Neural cell (in vitro differentiated cells): ENCODE measurements at regions not wholly inside any gene's neighbourhood (a gene's known extent, or its start where the extent isn't known, plus 50 kb on each side); places are given as distances from the start of the nearest gene placed in this dataset.

Source experiments
- H2AFZ ChIP-seq: fragments of 200-600, 300-800 bp; sonication (generic), shearing (Covaris generic); 2 replicates; pipeline ENCODE4 v1.6.0; 2014; ENCODE audit warnings: low read depth, mild to moderate bottlenecking, antibody characterized with exemption, low read length, moderate library complexity
- H3F3A ChIP-seq: fragments of 200-600 bp; shearing (Covaris generic); 2 replicates; pipeline ENCODE4 v1.6.1; 2016; ENCODE audit warnings: mild to moderate bottlenecking, moderate library complexity, mixed read lengths, antibody characterized with exemption, low read length; ENCODE audit not compliant: insufficient read depth, poor library complexity, severe bottlenecking
- H3K27ac ChIP-seq: fragments of 200-600, 300-800 bp; sonication (generic), shearing (Covaris generic); 2 replicates; pipeline ENCODE4 v1.5.1; 2014; ENCODE audit warnings: mild to moderate bottlenecking, low read length, moderate library complexity
- H3K27me3 ChIP-seq: fragments of 300-800, 200-600 bp; sonication (generic), shearing (Covaris generic); 2 replicates; pipeline ENCODE4 v1.6.0; 2014; ENCODE audit warnings: mild to moderate bottlenecking, low read depth, low read length, moderate library complexity; ENCODE audit not compliant: insufficient read depth
- H3K36me3 ChIP-seq: fragments of 300-800, 200-600 bp; sonication (generic), shearing (Covaris generic); 2 replicates; pipeline ENCODE4 v1.5.1; 2014; ENCODE audit warnings: mild to moderate bottlenecking, antibody characterized with exemption, low read length, moderate library complexity; ENCODE audit not compliant: insufficient read depth
- H3K4me2 ChIP-seq: fragments of 300-800, 200-600 bp; sonication (generic), shearing (Covaris generic); 2 replicates; pipeline ENCODE4 v1.6.0; 2014; ENCODE audit warnings: mild to moderate bottlenecking, low read length
- H3K4me3 ChIP-seq: fragments of 300-800, 200-600 bp; sonication (generic), shearing (Covaris generic); 2 replicates; pipeline ENCODE4 v1.5.1; 2014; ENCODE audit warnings: mild to moderate bottlenecking, low read length, moderate library complexity
- H3K79me2 ChIP-seq: fragments of 200-600 bp; shearing (Covaris generic); replicated peaks from 2 replicates; pipeline ENCODE4 v1.6.0; 2014; ENCODE audit warnings: mild to moderate bottlenecking, low read length, moderate library complexity; ENCODE audit not compliant: insufficient read depth
- H3K9ac ChIP-seq: fragments of 300-800, 200-600 bp; sonication (generic), shearing (Covaris generic); 2 replicates; pipeline ENCODE4 v1.6.1; 2016; ENCODE audit warnings: mild to moderate bottlenecking, low read length, mixed read lengths
- H3K9me2 ChIP-seq: fragments of 200-600 bp; shearing (Covaris generic); 2 replicates; pipeline ENCODE4 v1.6.1; 2016; ENCODE audit warnings: mild to moderate bottlenecking, low read length, mixed read lengths; ENCODE audit not compliant: insufficient read depth
- H3K9me3 ChIP-seq: fragments of 200-600, 300-800 bp; sonication (generic), shearing (Covaris generic); 2 replicates; pipeline ENCODE4 v1.6.1; 2016; ENCODE audit warnings: mild to moderate bottlenecking, mixed run types, low read length, moderate library complexity, mixed read lengths
- H4K20me1 ChIP-seq: fragments of 200-600 bp; shearing (Covaris generic); 2 replicates; pipeline ENCODE4 v1.6.1; 2016; ENCODE audit warnings: mild to moderate bottlenecking, mixed run types; ENCODE audit not compliant: insufficient read depth
- CTCF ChIP-seq: fragments of 450-650 bp; IDR thresholded peaks from 2 replicates; pipeline ENCODE4 v1.5.1; 2014; ENCODE audit warnings: antibody characterized with exemption, mild to moderate bottlenecking, moderate library complexity; ENCODE audit not compliant: poor library complexity, severe bottlenecking
- EP300 ChIP-seq: fragments of 450-650 bp; conservative IDR thresholded peaks from 2 replicates; pipeline ENCODE4 v1.6.1; 2014; ENCODE audit warnings: antibody characterized with exemption, mild to moderate bottlenecking, moderate library complexity; ENCODE audit not compliant: poor library complexity, severe bottlenecking
- EZH2 ChIP-seq: fragments of 200-600, 300-800 bp; shearing (Covaris generic), sonication (generic); IDR thresholded peaks from 2 replicates; pipeline ENCODE4 v1.6.1; 2014; ENCODE audit warnings: antibody characterized with exemption, low read length, borderline replicate concordance, mild to moderate bottlenecking; ENCODE audit not compliant: insufficient read depth, poor library complexity, severe bottlenecking
- MXI1 ChIP-seq: fragments of 450-650 bp; conservative IDR thresholded peaks from 2 replicates; pipeline ENCODE4 v1.6.1; 2014; ENCODE audit warnings: antibody characterized with exemption, mild to moderate bottlenecking; ENCODE audit not compliant: poor library complexity, severe bottlenecking
- POLR2AphosphoS5 ChIP-seq: IDR thresholded peaks from 2 replicates; pipeline ENCODE4 v1.6.1; 2012
- RAD21 ChIP-seq: fragments of 450-650 bp; conservative IDR thresholded peaks from 2 replicates; pipeline ENCODE4 v1.6.1; 2014; ENCODE audit warnings: antibody characterized with exemption, mild to moderate bottlenecking, moderate library complexity
- SMC3 ChIP-seq: fragments of 450-650 bp; conservative IDR thresholded peaks from 2 replicates; pipeline ENCODE4 v1.6.1; 2014; ENCODE audit warnings: antibody characterized with exemption, mild to moderate bottlenecking, moderate library complexity; ENCODE audit not compliant: poor library complexity
- TAF1 ChIP-seq: IDR thresholded peaks from 2 replicates; pipeline ENCODE4 v1.6.1; 2012; ENCODE audit warnings: low read depth
- TF ChIP-seq, protein P1 (sequence below): IDR thresholded peaks from 2 replicates; pipeline ENCODE4 v1.6.1; 2012; ENCODE audit warnings: borderline replicate concordance

DNA sequence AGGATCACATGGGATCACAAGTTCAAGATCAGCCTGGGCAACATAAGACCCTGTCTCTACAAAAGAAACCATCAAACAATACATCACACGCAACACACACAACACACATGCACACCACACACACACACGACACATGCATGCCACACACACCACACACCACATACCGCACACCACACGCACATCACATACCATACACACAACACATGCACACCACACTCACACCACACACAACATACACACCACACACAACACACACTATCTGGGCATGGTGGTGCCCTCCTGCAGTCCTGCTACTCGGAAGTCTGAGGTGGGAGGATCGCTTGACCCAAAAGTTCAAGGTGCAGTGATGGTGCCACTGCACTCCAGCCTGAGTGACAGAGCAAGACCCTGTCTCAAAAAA is 198.3 kb downstream of the USP12 start:
- no peak overlapping the region for H3K27ac ChIP-seq
- H3K4me3 ChIP-seq = no peak overlapping the region
- no peaks in the 10 kb centered on the region for H3K27me3 ChIP-seq
- H3K9ac ChIP-seq = no peak overlapping the region
- no peaks in the 10 kb centered on the region for H4K20me1 ChIP-seq
- no peaks in the 10 kb centered on the region for H3K9me2 ChIP-seq
- no peaks in the 10 kb centered on the region for H3K79me2 ChIP-seq
- H2AFZ ChIP-seq = no peak overlapping the region
- H3F3A ChIP-seq = no peaks in the 10 kb centered on the region
- no peak overlapping the region for H3K4me2 ChIP-seq
- no peaks in the 10 kb centered on the region for H3K36me3 ChIP-seq
- TF ChIP-seq SMC3 = no peak
- TF ChIP-seq MXI1 = no peak
- TF ChIP-seq, protein P1, sequence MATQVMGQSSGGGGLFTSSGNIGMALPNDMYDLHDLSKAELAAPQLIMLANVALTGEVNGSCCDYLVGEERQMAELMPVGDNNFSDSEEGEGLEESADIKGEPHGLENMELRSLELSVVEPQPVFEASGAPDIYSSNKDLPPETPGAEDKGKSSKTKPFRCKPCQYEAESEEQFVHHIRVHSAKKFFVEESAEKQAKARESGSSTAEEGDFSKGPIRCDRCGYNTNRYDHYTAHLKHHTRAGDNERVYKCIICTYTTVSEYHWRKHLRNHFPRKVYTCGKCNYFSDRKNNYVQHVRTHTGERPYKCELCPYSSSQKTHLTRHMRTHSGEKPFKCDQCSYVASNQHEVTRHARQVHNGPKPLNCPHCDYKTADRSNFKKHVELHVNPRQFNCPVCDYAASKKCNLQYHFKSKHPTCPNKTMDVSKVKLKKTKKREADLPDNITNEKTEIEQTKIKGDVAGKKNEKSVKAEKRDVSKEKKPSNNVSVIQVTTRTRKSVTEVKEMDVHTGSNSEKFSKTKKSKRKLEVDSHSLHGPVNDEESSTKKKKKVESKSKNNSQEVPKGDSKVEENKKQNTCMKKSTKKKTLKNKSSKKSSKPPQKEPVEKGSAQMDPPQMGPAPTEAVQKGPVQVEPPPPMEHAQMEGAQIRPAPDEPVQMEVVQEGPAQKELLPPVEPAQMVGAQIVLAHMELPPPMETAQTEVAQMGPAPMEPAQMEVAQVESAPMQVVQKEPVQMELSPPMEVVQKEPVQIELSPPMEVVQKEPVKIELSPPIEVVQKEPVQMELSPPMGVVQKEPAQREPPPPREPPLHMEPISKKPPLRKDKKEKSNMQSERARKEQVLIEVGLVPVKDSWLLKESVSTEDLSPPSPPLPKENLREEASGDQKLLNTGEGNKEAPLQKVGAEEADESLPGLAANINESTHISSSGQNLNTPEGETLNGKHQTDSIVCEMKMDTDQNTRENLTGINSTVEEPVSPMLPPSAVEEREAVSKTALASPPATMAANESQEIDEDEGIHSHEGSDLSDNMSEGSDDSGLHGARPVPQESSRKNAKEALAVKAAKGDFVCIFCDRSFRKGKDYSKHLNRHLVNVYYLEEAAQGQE = no peak
- TF ChIP-seq TAF1 = no peak
- TF ChIP-seq POLR2AphosphoS5 = no peak
- no peak for TF ChIP-seq EZH2
- TF ChIP-seq CTCF = no peak
- TF ChIP-seq EP300 = no peak
- TF ChIP-seq RAD21 = no peak
- H3K9me3 ChIP-seq = no peaks in the 10 kb centered on the region

DNA sequence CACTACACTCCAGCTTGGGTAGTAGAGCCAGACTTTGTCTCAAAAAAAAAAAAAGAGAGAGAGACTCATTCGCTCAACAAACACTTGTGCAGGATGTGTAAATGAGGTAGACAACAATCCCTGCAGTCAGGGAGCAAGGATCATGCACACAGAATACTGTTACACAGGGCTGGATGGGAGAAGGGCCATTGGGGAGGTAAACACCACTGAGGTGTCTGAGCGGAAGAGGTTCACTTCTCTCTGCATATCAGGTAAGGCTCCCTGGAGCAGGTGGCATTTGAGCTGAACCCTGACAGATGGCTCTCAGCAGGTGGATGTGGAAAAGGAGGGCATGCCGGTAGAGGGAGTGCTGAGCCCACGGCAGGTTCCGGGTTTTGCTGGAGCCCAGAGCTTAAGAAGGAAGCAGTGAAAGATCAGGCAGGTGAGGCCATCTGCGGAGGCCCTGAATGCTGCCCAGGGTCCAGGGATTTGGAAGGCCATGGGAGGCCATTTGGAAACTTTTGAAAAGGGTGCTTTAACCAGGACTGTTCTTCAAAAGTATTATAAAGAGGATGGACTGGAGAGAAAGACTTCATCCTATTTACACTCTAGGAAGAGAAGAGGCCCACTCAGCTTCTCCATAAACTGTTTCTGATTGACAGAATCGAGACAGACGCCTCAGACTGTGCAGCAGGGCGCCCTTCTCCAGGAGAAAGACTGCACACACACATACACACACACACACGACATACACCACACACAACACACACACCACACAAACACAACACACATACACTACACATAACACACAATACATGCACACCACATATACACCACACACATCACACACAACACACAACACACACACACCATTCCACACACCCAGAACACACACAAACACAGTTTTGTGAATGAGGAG is 199.4 kb downstream of the USP12 start:
- Histone ChIP-seq H2AFZ (no peak overlapping the region), H3K4me3 (no peak overlapping the region), H4K20me1 (no peaks in the 10 kb centered on the region), H3K9me2 (no peaks in the 10 kb centered on the region), H3K4me2 (no peak overlapping the region), H3F3A (no peaks in the 10 kb centered on the region), H3K9ac (no peak overlapping the region), H3K36me3 (no peaks in the 10 kb centered on the region), H3K9me3 (no peaks in the 10 kb centered on the region), H3K27me3 (no peaks in the 10 kb centered on the region), H3K79me2 (no peaks in the 10 kb centered on the region), H3K27ac (no peak overlapping the region)
- TF ChIP-seq POLR2AphosphoS5 (no peak), CTCF (no peak), TAF1 (no peak), EZH2 (no peak), RAD21 (peak; percentile 12), EP300 (no peak)
